HEK293 (cell line): ENCODE measurements at regions not wholly inside any gene's neighbourhood (a gene's known extent, or its start where the extent isn't known, plus 50 kb on each side); places are given as distances from the start of the nearest gene placed in this dataset.

Source experiments
- AEBP2 ChIP-seq: fragments of 450-650 bp; formaldehyde crosslinking; IDR thresholded peaks from 2 replicates; pipeline ENCODE4 v1.5.1; 2016; ENCODE audit warnings: missing biosample characterization, missing genetic modification characterization, borderline replicate concordance
- BCL11A ChIP-seq: fragments of 450-650 bp; formaldehyde crosslinking; IDR thresholded peaks from 2 replicates; pipeline ENCODE4 v1.5.1; 2016; ENCODE audit warnings: low read depth, missing biosample characterization, missing genetic modification characterization
- CTCF ChIP-seq: fragments of 450-650 bp; formaldehyde crosslinking; IDR thresholded peaks from 2 replicates; pipeline ENCODE4 v1.5.1; 2016; ENCODE audit warnings: missing biosample characterization, missing genetic modification characterization
- ELK4 ChIP-seq: IDR thresholded peaks from 2 replicates; pipeline ENCODE4 v1.6.1; 2011; ENCODE audit warnings: mild to moderate bottlenecking, low read depth, low read length, borderline replicate concordance
- KLF9 ChIP-seq: fragments of 450-650 bp; formaldehyde crosslinking; IDR thresholded peaks from 2 replicates; pipeline ENCODE4 v1.5.1; 2016; ENCODE audit warnings: missing biosample characterization, missing genetic modification characterization, low read depth
- ZBTB17 ChIP-seq: fragments of 450-650 bp; formaldehyde crosslinking; IDR thresholded peaks from 2 replicates; pipeline ENCODE4 v1.5.1; 2016; ENCODE audit warnings: missing biosample characterization, missing genetic modification characterization
- ZNF175 ChIP-seq: fragments of 450-650 bp; formaldehyde crosslinking; IDR thresholded peaks from 2 replicates; pipeline ENCODE4 v1.5.1; 2016; ENCODE audit warnings: missing biosample characterization, missing genetic modification characterization
- ZNF184 ChIP-seq: fragments of 450-650 bp; IDR thresholded peaks from 2 replicates; pipeline ENCODE4 v1.5.1; 2018; ENCODE audit warnings: missing biosample characterization, mild to moderate bottlenecking, missing genetic modification characterization
- ZNF555 ChIP-seq: fragments of 450-650 bp; formaldehyde crosslinking; conservative IDR thresholded peaks from 2 replicates; pipeline ENCODE4 v1.5.1; 2017; ENCODE audit warnings: missing biosample characterization, mild to moderate bottlenecking, missing genetic modification characterization, inconsistent platforms
- ZNF645 ChIP-seq: fragments of 450-650 bp; formaldehyde crosslinking; IDR thresholded peaks from 2 replicates; pipeline ENCODE4; 2016; ENCODE audit warnings: missing biosample characterization, missing genetic modification characterization
- ZSCAN23 ChIP-seq: fragments of 450-650 bp; formaldehyde crosslinking; IDR thresholded peaks from 2 replicates; pipeline ENCODE4 v1.5.1; 2016; ENCODE audit warnings: missing biosample characterization, missing genetic modification characterization
- TF ChIP-seq, protein P1 (sequence below): fragments of 450-650 bp; formaldehyde crosslinking; optimal IDR thresholded peaks from 2 replicates; pipeline ENCODE3; 2016; ENCODE audit warnings: missing biosample characterization, mild to moderate bottlenecking, missing genetic modification characterization

DNA sequence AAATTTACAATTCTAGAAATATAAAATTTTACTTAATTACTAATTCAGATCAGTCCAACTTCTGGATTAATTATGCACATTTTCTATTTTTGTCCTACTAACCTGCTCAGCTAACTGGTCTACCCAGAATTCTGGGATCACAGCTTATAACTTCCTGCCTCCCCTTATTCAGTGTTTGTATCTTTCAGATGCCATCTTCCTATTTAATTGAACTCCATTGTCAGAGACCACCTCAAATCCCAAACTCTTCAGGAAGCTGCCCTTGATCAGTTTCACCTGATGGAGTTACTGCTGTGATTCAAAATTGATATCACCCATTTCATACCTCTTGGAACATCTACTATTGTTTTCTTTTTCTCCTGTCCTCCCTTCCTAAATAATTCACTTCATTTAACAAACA, 259.2 kb downstream of the WDR11 start:
- no peak for TF ChIP-seq CTCF (tag by site-specific recombination)
- no peak for TF ChIP-seq BCL11A
- TF ChIP-seq ZNF645 (tag by site-specific recombination): no peak
- no peak for TF ChIP-seq ZNF555 (tag by site-specific recombination)
- TF ChIP-seq, protein P1, sequence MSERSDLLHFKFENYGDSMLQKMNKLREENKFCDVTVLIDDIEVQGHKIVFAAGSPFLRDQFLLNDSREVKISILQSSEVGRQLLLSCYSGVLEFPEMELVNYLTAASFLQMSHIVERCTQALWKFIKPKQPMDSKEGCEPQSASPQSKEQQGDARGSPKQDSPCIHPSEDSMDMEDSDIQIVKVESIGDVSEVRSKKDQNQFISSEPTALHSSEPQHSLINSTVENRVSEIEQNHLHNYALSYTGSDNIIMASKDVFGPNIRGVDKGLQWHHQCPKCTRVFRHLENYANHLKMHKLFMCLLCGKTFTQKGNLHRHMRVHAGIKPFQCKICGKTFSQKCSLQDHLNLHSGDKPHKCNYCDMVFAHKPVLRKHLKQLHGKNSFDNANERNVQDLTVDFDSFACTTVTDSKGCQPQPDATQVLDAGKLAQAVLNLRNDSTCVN: no peak
- TF ChIP-seq ZNF175: no peak
- TF ChIP-seq KLF9 (tag by site-specific recombination): no peak
- TF ChIP-seq AEBP2 (tag by site-specific recombination): no peak
- TF ChIP-seq ELK4: no peak
- TF ChIP-seq ZBTB17 (tag by site-specific recombination): no peak
- TF ChIP-seq ZSCAN23 (tag by site-specific recombination): no peak
- TF ChIP-seq ZNF184 (tag by site-specific recombination): no peak
